IMR-90 (cell line): ENCODE measurements at regions not wholly inside any gene's neighbourhood (a gene's known extent, or its start where the extent isn't known, plus 50 kb on each side); places are given as distances from the start of the nearest gene placed in this dataset.

Experiments
- ATAC-seq: fragments of 200-7000 bp; cut with Tn5 transposase; 2 replicates; pipeline ENCODE4 v1.9.1; 2020; ENCODE audit warnings: low read depth, mild to moderate bottlenecking, moderate library complexity
- BruUV-seq: library from RNA; stranded (reverse); fragments of 400-500 nt; replicated peaks from 2 replicates; lab custom pipeline; 2021; lab: Mats Ljungman, UMichigan
- CTCF ChIA-PET: fragments of 300-600 bp; formaldehyde crosslinking; extraction: SDS; loops from one replicate; lab custom pipeline; 2021; ENCODE audit warnings: antibody characterized with exemption; lab: Yijun Ruan, JAX
- POLR2A ChIA-PET: fragments of 300-600 bp; sonication (Branson Sonifier 250); formaldehyde crosslinking; loops from one replicate; lab custom pipeline; 2022; ENCODE audit warnings: antibody characterized with exemption; ENCODE audit not compliant: unreplicated experiment; lab: Charles Lee
- DNase-seq: peaks from one replicate; pipeline ENCODE4 v3.0.0; 2013
- H2AFZ ChIP-seq: replicated peaks from 2 replicates; pipeline ENCODE3; 2013; ENCODE audit warnings: low read length, mild to moderate bottlenecking; ENCODE audit not compliant: poor library complexity
- H2AK5ac ChIP-seq: 2 replicates; pipeline ENCODE4 v1.6.1; 2013; ENCODE audit warnings: low read depth, low read length, inconsistent platforms
- H2AK9ac ChIP-seq: replicated peaks from 2 replicates; pipeline ENCODE3; 2013; ENCODE audit warnings: mild to moderate bottlenecking, low read depth, low read length, moderate library complexity; ENCODE audit not compliant: poor library complexity
- H2BK120ac ChIP-seq: 2 replicates; pipeline ENCODE4 v1.6.1; 2013; ENCODE audit warnings: low read depth, low read length, inconsistent platforms
- H2BK15ac ChIP-seq: 3 replicates; pipeline ENCODE4 v1.6.1; 2013; ENCODE audit warnings: low read depth, low read length, inconsistent platforms
- H2BK20ac ChIP-seq: 2 replicates; pipeline ENCODE4 v1.6.1; 2013; ENCODE audit warnings: low read depth, mild to moderate bottlenecking, inconsistent platforms, low read length, moderate library complexity
- H2BK5ac ChIP-seq: 2 replicates; pipeline ENCODE4 v1.6.1; 2013; ENCODE audit warnings: mild to moderate bottlenecking, low read depth, low read length, inconsistent platforms; ENCODE audit not compliant: poor library complexity, severe bottlenecking
- H3K14ac ChIP-seq: replicated peaks from 2 replicates; pipeline ENCODE4 v1.6.1; 2013; ENCODE audit warnings: low read depth, low read length, inconsistent platforms
- H3K18ac ChIP-seq: 2 replicates; pipeline ENCODE4 v1.6.1; 2013; ENCODE audit warnings: low read depth, low read length, control low read depth
- H3K23ac ChIP-seq: 2 replicates; pipeline ENCODE4 v1.6.1; 2013; ENCODE audit warnings: low read depth, low read length, inconsistent platforms
- H3K27ac ChIP-seq: 2 replicates; pipeline ENCODE4 v1.5.1; 2013; ENCODE audit warnings: mild to moderate bottlenecking, control low read depth, low read length; ENCODE audit not compliant: insufficient read depth
- H3K27me3 ChIP-seq: 2 replicates; pipeline ENCODE4 v1.6.1; 2013; ENCODE audit warnings: low read length; ENCODE audit not compliant: control insufficient read depth, insufficient read depth
- H3K36me3 ChIP-seq: 2 replicates; pipeline ENCODE4 v1.6.1; 2013; ENCODE audit warnings: low read length, mixed read lengths; ENCODE audit not compliant: control insufficient read depth, insufficient read depth
- H3K4ac ChIP-seq: 2 replicates; pipeline ENCODE4 v1.6.1; 2013; ENCODE audit warnings: low read depth, low read length, inconsistent platforms
- H3K4me1 ChIP-seq: 2 replicates; pipeline ENCODE4 v1.6.1; 2013; ENCODE audit warnings: low read length, mixed read lengths; ENCODE audit not compliant: control insufficient read depth, insufficient read depth
- H3K4me2 ChIP-seq: 2 replicates; pipeline ENCODE4 v1.6.1; 2013; ENCODE audit warnings: low read depth, mild to moderate bottlenecking, control low read depth, low read length, moderate library complexity
- H3K4me3 ChIP-seq: 2 replicates; pipeline ENCODE4 v1.5.1; 2013; ENCODE audit warnings: low read depth, mild to moderate bottlenecking, control low read depth, low read length, moderate library complexity; ENCODE audit not compliant: insufficient read depth
- H3K56ac ChIP-seq: 2 replicates; pipeline ENCODE4 v1.6.1; 2013; ENCODE audit warnings: low read length, inconsistent platforms; ENCODE audit not compliant: insufficient read depth; ENCODE audit errors: extremely low read depth
- H3K79me1 ChIP-seq, 2 experiments: 2 replicates each; pipeline ENCODE4 v1.6.1; 2013; ENCODE audit warnings: low read length in 2 of 2, inconsistent platforms in 1 of 2, low read depth in 1 of 2
- H3K9ac ChIP-seq: 2 replicates; pipeline ENCODE4 v1.6.1; 2013; ENCODE audit warnings: low read depth, low read length, control low read depth
- H3K9me1 ChIP-seq: 2 replicates; pipeline ENCODE4 v1.6.1; 2013; ENCODE audit warnings: low read length, inconsistent platforms; ENCODE audit not compliant: insufficient read depth
- H3K9me3 ChIP-seq: 2 replicates; pipeline ENCODE4 v1.6.1; 2013; ENCODE audit warnings: low read length; ENCODE audit not compliant: control insufficient read depth, insufficient read depth
- H4K20me1 ChIP-seq: 2 replicates; pipeline ENCODE4 v1.6.1; 2013; ENCODE audit warnings: low read length, inconsistent platforms; ENCODE audit not compliant: insufficient read depth
- H4K5ac ChIP-seq: 2 replicates; pipeline ENCODE4 v1.6.1; 2013; ENCODE audit warnings: mild to moderate bottlenecking, low read depth, low read length, control low read depth
- H4K8ac ChIP-seq, 2 experiments: 2 replicates each; pipeline ENCODE4 v1.6.1; 2013; ENCODE audit warnings: low read depth in 2 of 2, low read length in 2 of 2, control low read depth in 1 of 2, inconsistent platforms in 1 of 2
- H4K91ac ChIP-seq: 2 replicates; pipeline ENCODE4 v1.6.1; 2013; ENCODE audit warnings: low read depth, low read length, inconsistent platforms; ENCODE audit not compliant: insufficient read depth
- BHLHE40 ChIP-seq: fragments of 150-350 bp; IDR thresholded peaks from 2 replicates; pipeline ENCODE4 v1.6.1; 2016; ENCODE audit warnings: mild to moderate bottlenecking, low read depth, low read length
- RFX5 ChIP-seq: IDR thresholded peaks from 2 replicates; pipeline ENCODE4 v1.8.0; 2012; ENCODE audit warnings: low read depth, mild to moderate bottlenecking, low read length, moderate library complexity
- WGBS, 2 experiments: methylation state at CpG; one replicate each; pipeline versions ENCODE4 v1.1.5 to v1.1.7; 2013; ENCODE audit warnings: missing lambda C conversion rate in 2 of 2; ENCODE audit not compliant: insufficient read length in 1 of 2; ENCODE audit errors: extremely low coverage in 2 of 2; 5-methylcytosine and 5-hydroxymethylcytosine counted together
- dilution Hi-C: fragments of 300-500 bp; cut with HindIII; formaldehyde crosslinking; loops from one replicate; pipeline ENCODE4 v1.14.3; 2018; ENCODE audit warnings: low sequenced_read_pairs; ENCODE audit not compliant: unreplicated experiment
- in situ Hi-C: fragments of 300-500 bp; cut with MboI; formaldehyde crosslinking; loops from 3 replicates; pipeline ENCODE4 v1.14.3; 2019; ENCODE audit warnings: low sequenced_read_pairs, inconsistent platforms, mixed read lengths
- intact Hi-C: fragments of 100-400 bp; cut with micrococcal nuclease; formaldehyde crosslinking; loops from 2 replicates; pipeline ENCODE4 v1.10.0; 2022

DNA sequence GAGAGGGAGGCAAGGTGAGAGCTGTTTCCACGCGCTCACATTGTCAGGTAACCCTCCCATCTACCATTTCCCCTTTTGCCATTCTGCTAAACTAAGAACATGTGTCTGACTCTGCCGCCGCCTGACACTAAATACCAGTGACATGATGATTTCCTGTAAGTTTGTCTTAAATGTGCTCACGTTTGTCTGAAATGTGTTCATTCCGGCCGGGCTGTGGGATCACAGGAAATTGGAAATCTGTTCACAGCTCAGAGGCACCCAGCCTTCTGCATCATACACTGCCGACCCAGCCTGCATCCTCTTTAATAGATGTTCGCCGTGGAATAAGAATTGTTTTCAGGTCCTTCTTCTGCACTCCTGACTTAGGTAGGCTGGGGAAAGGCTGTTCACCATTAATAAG lies 336.2 kb upstream of the PPARGC1A start:
- Histone ChIP-seq H3K18ac (peak overlapping the region; percentile 25; the same call in 1 of the 2 replicates), H3K14ac (no peak overlapping the region), H3K23ac (no peak overlapping the region), H2BK20ac (0 out of 2 replicates have a peak overlapping the region, but pooled peaks have one; percentile 15), H2AFZ (peak overlapping the region; percentile 68), H2BK15ac (peak overlapping the region; percentile 20; the same call in 1 of the 3 replicates), H4K8ac (peak overlapping the region in 1 of 2 experiments; percentile 9; a peak in 1 of 4 replicates), H3K4me1 (peaks cover 9% of the 10 kb centered on the region), H3K4me3 (no peak overlapping the region), H3K9ac (no peak overlapping the region), H4K91ac (peak overlapping the region; percentile 4; the same call in 1 of the 2 replicates), H4K20me1 (no peaks in the 10 kb centered on the region), H3K9me1 (no peaks in the 10 kb centered on the region), H2BK5ac (no peak overlapping the region), H3K56ac (no peak overlapping the region), H2BK120ac (peak overlapping the region; percentile 33; the same call in 1 of the 2 replicates), H3K27ac (no peak overlapping the region; the same call in 1 of the 2 replicates), H3K79me1 (no peaks in the 10 kb centered on the region), H3K9me3 (no peaks in the 10 kb centered on the region), H3K27me3 (no peaks in the 10 kb centered on the region), H3K36me3 (no peaks in the 10 kb centered on the region), H3K4ac (no peak overlapping the region), H3K4me2 (peak overlapping the region; percentile 30), H4K5ac (peak overlapping the region; percentile 14; the same call in 1 of the 2 replicates), H2AK9ac (peak overlapping the region; percentile 33), H2AK5ac (no peak overlapping the region)
- WGBS, 2 experiments: 13% methylated on average over 3 of the region's 10 CpGs; no CpG with 5 or more reads in 1 of the 2 experiments
- intact Hi-C loops: no loop called here
- TF ChIP-seq BHLHE40 (peak; percentile 68; the same call in 1 of the 2 replicates), RFX5 (no peak)
- in situ Hi-C loops: no loop called here
- dilution Hi-C loops: no loop called here
- DNase-seq (peak; percentile 66), ATAC-seq (peak; percentile 64)
- no TSS peak for BruUV-seq
- POLR2A ChIA-PET: no interaction called here
- CTCF ChIA-PET: no interaction called here
